DOHH2 (cell line): ENCODE measurements at regions not wholly inside any gene's neighbourhood (a gene's known extent, or its start where the extent isn't known, plus 50 kb on each side); places are given as distances from the start of the nearest gene placed in this dataset.

Experiments used
- H3F3A ChIP-seq: fragments of 200-600 bp; sonication (generic), shearing (Covaris generic); 2 replicates; pipeline ENCODE4 v1.6.0; 2016; ENCODE audit warnings: antibody characterized with exemption, mild to moderate bottlenecking; ENCODE audit not compliant: control insufficient read depth, insufficient read depth
- H3K27ac ChIP-seq: fragments of 200-600 bp; sonication (generic); 2 replicates; pipeline ENCODE4 v1.5.1; 2014; ENCODE audit warnings: low read depth, mild to moderate bottlenecking, low read length, moderate library complexity
- H3K27me3 ChIP-seq: fragments of 200-600 bp; sonication (generic); 2 replicates; pipeline ENCODE4 v1.6.1; 2014; ENCODE audit warnings: mild to moderate bottlenecking, low read length, mixed read lengths; ENCODE audit not compliant: control insufficient read depth
- H3K36me3 ChIP-seq: fragments of 200-600 bp; sonication (generic); 2 replicates; pipeline ENCODE4 v1.6.1; 2014; ENCODE audit warnings: mild to moderate bottlenecking, low read length, moderate library complexity, mixed read lengths; ENCODE audit not compliant: control insufficient read depth
- H3K4me1 ChIP-seq: fragments of 200-600 bp; sonication (generic); 2 replicates; pipeline ENCODE4 v1.6.1; 2014; ENCODE audit warnings: mild to moderate bottlenecking, low read length, mixed read lengths; ENCODE audit not compliant: control insufficient read depth
- H3K4me2 ChIP-seq: fragments of 200-600 bp; sonication (generic); 2 replicates; pipeline ENCODE4 v1.6.0; 2014; ENCODE audit warnings: mild to moderate bottlenecking, low read length, moderate library complexity
- H3K4me3 ChIP-seq: fragments of 200-600 bp; sonication (generic); 2 replicates; pipeline ENCODE4 v1.5.1; 2014; ENCODE audit warnings: mild to moderate bottlenecking, low read length, mixed read lengths
- H3K79me2 ChIP-seq: fragments of 200-600 bp; sonication (generic); 2 replicates; pipeline ENCODE4 v1.6.1; 2014; ENCODE audit warnings: mild to moderate bottlenecking, low read length, mixed read lengths; ENCODE audit not compliant: control insufficient read depth
- H3K9me2 ChIP-seq: fragments of 200-600 bp; sonication (generic); replicated peaks from 2 replicates; pipeline ENCODE4 v1.6.1; 2014; ENCODE audit warnings: mild to moderate bottlenecking, low read length, mixed read lengths; ENCODE audit not compliant: control insufficient read depth
- H3K9me3 ChIP-seq: fragments of 200-600 bp; sonication (generic); 2 replicates; pipeline ENCODE4 v1.6.1; 2014; ENCODE audit warnings: antibody characterized with exemption, low read length, mixed read lengths; ENCODE audit not compliant: control insufficient read depth, insufficient read depth
- H4K20me1 ChIP-seq: fragments of 200-600 bp; sonication (generic); 2 replicates; pipeline ENCODE4 v1.6.0; 2014; ENCODE audit warnings: low read depth, mild to moderate bottlenecking, antibody characterized with exemption, low read length, moderate library complexity; ENCODE audit not compliant: control insufficient read depth, insufficient read depth
- CTCF ChIP-seq: fragments of 200-600 bp; sonication (generic); IDR thresholded peaks from one replicate; pipeline ENCODE4 v1.5.1; 2014; ENCODE audit warnings: antibody characterized with exemption, mild to moderate bottlenecking, low read depth, low read length; ENCODE audit not compliant: poor library complexity, severe bottlenecking
- EZH2phosphoT487 ChIP-seq: fragments of 200-600 bp; sonication (generic); IDR thresholded peaks from 2 replicates; pipeline ENCODE4 v1.6.1; 2017; ENCODE audit warnings: borderline replicate concordance, mild to moderate bottlenecking, antibody characterized with exemption, low read length, moderate library complexity, mixed read lengths

- H3K36me3 ChIP-seq = no peaks in the 10 kb centered on the region
- H3K79me2 ChIP-seq = no peaks in the 10 kb centered on the region
- no peaks in the 10 kb centered on the region for H3K27me3 ChIP-seq
- H3K27ac ChIP-seq = no peak overlapping the region
- H3K4me3 ChIP-seq = no peak overlapping the region
- H3K9me3 ChIP-seq = no peaks in the 10 kb centered on the region
- H3F3A ChIP-seq = no peaks in the 10 kb centered on the region
- no peaks in the 10 kb centered on the region for H3K4me1 ChIP-seq
- H3K4me2 ChIP-seq = no peak overlapping the region
- H4K20me1 ChIP-seq = no peaks in the 10 kb centered on the region
- no peaks in the 10 kb centered on the region for H3K9me2 ChIP-seq
- TF ChIP-seq CTCF (no peak), EZH2phosphoT487 (no peak)
Observed at GRCh38 chr13:38013676-38014075, 144.1 kb upstream of the TRPC4 start.

GRCh38 chr13:38012096-38012495, 142.5 kb upstream of the TRPC4 start:
- H3F3A ChIP-seq = no peaks in the 10 kb centered on the region

GRCh38 chr13:38008636-38009035, 139.1 kb upstream of the TRPC4 start:
- no peaks in the 10 kb centered on the region for H3K9me3 ChIP-seq
- TF ChIP-seq EZH2phosphoT487 (no peak), CTCF (no peak)
- H3K79me2 ChIP-seq = no peaks in the 10 kb centered on the region
- H3K4me3 ChIP-seq = no peak overlapping the region
- no peaks in the 10 kb centered on the region for H3K9me2 ChIP-seq
- H3K36me3 ChIP-seq = no peaks in the 10 kb centered on the region
- no peaks in the 10 kb centered on the region for H4K20me1 ChIP-seq
- no peaks in the 10 kb centered on the region for H3K4me1 ChIP-seq
- H3K4me2 ChIP-seq = no peak overlapping the region
- H3K27ac ChIP-seq = no peak overlapping the region
- no peaks in the 10 kb centered on the region for H3K27me3 ChIP-seq
- no peaks in the 10 kb centered on the region for H3F3A ChIP-seq

More at GRCh38 chr13:38012096-38012495, 142.5 kb upstream of the TRPC4 start:
- Histone ChIP-seq H4K20me1 (no peaks in the 10 kb centered on the region), H3K36me3 (no peaks in the 10 kb centered on the region), H3K4me1 (no peaks in the 10 kb centered on the region), H3K4me2 (no peak overlapping the region), H3K27ac (no peak overlapping the region), H3K9me3 (no peaks in the 10 kb centered on the region), H3K9me2 (no peaks in the 10 kb centered on the region), H3K27me3 (no peaks in the 10 kb centered on the region), H3K79me2 (no peaks in the 10 kb centered on the region), H3K4me3 (no peak overlapping the region)
- no peak for TF ChIP-seq EZH2phosphoT487
- TF ChIP-seq CTCF = no peak

GRCh38 chr13:38002606-38003005, 133.0 kb upstream of the TRPC4 start:
- Histone ChIP-seq H3K36me3 (no peaks in the 10 kb centered on the region), H3K4me1 (no peaks in the 10 kb centered on the region), H4K20me1 (no peaks in the 10 kb centered on the region), H3K9me2 (no peaks in the 10 kb centered on the region), H3K27ac (no peak overlapping the region), H3K4me2 (no peak overlapping the region), H3K4me3 (no peak overlapping the region), H3K9me3 (no peaks in the 10 kb centered on the region), H3F3A (no peaks in the 10 kb centered on the region), H3K27me3 (no peaks in the 10 kb centered on the region), H3K79me2 (no peaks in the 10 kb centered on the region)
- no peak for TF ChIP-seq EZH2phosphoT487
- TF ChIP-seq CTCF = no peak
